GM18873 (cell line): ENCODE measurements at regions not wholly inside any gene's neighbourhood (a gene's known extent, or its start where the extent isn't known, plus 50 kb on each side); places are given as distances from the start of the nearest gene placed in this dataset.

Experiments used
- ATAC-seq: cut with Tn5 transposase; IDR thresholded peaks from one replicate; pipeline ENCODE4 v1.9.1; 2021; ENCODE audit warnings: mild to moderate bottlenecking, moderate library complexity, moderate number of reproducible peaks; ENCODE audit not compliant: unreplicated experiment, low FRiP score

DNA sequence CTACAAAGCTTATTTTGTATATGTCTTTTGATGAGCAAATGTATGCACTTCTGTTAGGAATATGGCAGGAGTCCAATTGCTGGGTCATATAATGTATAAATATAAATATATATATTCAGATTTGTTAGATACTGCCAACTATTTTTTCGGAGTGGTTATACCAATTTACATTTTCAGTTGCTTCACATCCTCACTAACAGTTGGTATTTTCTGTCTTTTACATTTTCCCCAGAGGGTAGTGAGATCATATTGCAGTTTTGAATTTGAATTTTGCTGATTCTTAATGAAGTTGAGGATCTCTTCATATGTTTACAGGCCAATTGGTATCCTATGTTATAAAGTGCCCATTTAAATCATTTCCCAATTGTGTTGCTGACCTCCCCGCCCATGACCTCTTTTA, 139.0 kb upstream of the KCNMB2 start:
- no peak for ATAC-seq

DNA sequence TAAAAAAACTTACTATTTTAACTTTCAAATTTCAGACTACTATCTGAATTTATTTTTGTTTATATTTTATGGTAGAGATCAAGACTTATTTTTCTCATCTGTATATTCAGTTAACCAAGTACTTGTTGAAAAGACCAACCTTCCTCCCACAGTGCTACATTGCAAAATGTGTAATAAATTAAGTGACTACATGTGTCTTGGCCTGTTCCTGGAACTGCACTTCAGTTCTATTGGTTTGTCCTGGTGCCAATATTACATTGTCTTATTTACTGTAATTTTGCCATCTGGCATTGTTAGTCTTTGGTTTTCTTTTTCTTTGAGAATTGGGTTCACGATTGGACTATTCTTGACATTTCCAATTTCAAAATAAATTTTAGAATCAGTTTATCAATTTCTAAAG, 138.4 kb upstream of the KCNMB2 start:
- ATAC-seq, result no peak

DNA sequence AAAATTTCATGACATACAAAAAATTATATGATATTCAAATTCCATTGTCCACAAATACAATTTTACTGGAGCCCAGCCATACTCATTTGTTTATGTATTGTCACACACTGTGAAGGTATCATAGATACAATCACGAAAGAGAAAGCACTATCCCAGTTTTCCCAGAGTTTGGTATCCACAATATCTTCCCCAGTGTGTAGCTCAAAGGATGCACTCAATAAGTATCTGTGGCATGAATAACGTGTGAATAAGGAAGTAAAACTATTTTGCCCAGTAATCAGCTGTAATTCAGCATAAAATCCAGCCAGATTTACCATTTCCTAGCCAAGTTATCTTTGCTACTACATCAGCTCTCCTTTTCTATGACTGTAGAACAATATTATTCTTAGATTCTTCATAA, 131.3 kb upstream of the KCNMB2 start:
- ATAC-seq, result no peak

GRCh38 chr3:178405531-178405930, 130.7 kb upstream of the KCNMB2 start:
- no peak for ATAC-seq

GRCh38 chr3:178406206-178406605, 130.0 kb upstream of the KCNMB2 start:
- no peak for ATAC-seq

DNA sequence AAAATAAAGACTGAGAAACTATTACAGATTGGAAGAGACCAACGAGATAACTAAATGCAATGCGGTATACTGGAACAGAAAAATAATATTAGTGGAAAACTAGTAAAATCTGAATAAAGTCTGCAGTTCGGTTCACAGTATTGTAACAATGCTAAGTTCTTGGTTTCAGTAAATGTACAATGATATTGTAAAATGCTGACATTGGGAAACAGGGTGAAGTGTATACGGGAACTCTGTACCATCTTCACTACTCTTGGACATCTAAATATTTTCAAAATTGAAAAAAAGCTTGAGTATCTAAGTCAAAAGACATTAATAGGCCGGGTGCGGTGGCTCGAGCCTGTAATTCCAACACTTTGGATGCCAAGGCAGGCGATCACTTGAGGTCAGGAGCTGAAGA, 120.9 kb upstream of the KCNMB2 start:
- no peak for ATAC-seq

GRCh38 chr3:178417736-178418135, 118.5 kb upstream of the KCNMB2 start:
- no peak for ATAC-seq

DNA sequence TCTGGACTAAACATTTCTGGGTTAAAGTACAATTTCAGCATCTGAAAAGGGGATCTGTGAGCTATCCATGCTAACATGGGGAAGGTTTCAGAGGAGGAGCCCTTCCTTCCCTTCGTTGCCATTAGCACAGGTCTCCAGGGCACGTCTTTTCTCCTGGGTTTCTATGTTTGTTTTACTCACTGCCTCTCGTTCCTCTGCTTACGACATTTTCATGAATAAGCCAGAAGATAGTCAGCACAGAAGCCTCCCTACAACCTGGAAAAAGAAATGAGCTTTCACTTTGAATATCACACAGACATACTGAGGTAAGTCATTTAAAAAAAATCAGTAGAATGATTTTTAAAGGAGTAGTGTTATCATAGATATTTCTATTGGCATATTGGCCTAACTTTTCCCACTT, 117.2 kb upstream of the KCNMB2 start:
- no peak for ATAC-seq

DNA sequence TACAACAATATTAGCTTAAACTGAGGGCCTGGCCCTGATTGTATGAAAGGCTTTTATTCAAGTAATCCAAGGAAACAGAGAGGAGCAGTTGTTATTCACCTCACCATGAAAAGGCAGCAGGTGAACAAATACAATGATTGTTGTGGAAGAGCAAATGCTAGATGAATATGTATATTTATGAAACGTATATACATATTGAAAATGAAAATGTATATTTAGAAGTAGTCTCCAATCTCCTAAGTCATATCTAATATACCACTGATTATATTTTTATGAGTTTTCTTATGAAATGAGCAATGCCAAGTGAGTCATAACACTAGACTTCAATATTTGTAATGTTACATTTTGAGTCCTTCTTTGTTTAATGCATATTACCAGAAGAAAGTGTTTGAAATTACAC, 116.2 kb upstream of the KCNMB2 start:
- no peak for ATAC-seq

GRCh38 chr3:178421069-178421468, 115.2 kb upstream of the KCNMB2 start:
- no peak for ATAC-seq

DNA sequence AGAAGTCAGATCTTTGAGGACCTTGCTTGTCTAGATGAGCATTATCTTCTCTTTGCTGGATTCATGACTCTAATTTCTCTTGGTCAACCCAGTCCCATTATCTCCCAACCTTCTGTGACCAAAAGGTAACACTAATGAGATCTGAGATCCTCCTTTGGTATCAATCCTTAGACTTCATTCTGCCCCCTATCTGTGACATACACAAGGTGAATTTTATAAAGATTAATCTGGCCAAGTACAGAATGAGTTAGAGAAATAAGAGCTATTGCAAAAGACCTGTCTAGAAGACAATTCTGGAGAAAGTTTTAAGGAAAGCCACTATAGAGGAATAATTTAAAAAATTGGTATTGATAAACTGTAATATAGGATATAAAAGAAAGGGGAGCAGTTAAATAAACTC, 113.8 kb upstream of the KCNMB2 start:
- no peak for ATAC-seq

DNA sequence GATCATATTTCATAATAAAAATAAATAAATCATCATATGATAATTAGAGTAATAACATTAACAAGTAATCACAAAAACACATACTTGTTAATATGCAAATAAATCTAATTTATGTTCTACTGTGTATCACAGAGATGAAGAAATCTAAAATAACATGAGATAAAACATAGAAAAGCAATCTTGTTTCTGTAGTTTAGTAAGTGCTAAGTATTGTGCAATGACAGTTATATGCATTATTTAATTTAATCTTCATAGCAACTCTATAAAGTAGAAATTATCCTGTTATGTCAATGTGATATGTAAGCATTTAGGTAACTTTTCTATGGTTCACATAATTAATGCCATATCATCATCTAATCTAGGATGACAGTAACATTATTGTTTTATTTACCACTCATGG, 108.2 kb upstream of the KCNMB2 start:
- ATAC-seq, result no peak

GRCh38 chr3:178434206-178434805, 101.9 kb upstream of the KCNMB2 start:
- ATAC-seq, result no peak

GRCh38 chr3:178435575-178435974, 100.7 kb upstream of the KCNMB2 start:
- ATAC-seq, result no peak

- ATAC-seq, result no peak
These were observed 99.5 kb upstream of the KCNMB2 start for GRCh38 chr3:178436773-178437172.

- no peak for ATAC-seq
These were observed 99.0 kb upstream of the KCNMB2 start for GRCh38 chr3:178437236-178437635.

DNA sequence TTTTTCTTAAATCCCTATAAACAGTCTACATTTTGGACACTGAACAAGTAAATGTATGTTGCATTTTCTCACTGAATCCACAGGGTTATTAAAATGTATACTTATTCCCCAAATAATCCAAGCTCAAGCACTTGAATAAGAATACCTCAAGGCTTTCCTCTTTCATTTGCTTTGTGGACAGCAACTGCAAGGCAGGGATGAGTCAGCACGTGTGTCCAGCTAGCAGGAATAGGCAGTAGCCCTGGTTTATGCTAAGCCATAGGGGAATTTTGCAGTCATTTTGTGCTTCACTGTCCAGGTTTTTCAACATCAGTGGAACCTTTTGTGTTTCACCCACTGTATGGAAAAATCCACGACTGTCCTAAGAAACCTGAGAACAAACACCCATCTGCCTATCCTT, 96.7 kb upstream of the KCNMB2 start:
- ATAC-seq, result no peak

DNA sequence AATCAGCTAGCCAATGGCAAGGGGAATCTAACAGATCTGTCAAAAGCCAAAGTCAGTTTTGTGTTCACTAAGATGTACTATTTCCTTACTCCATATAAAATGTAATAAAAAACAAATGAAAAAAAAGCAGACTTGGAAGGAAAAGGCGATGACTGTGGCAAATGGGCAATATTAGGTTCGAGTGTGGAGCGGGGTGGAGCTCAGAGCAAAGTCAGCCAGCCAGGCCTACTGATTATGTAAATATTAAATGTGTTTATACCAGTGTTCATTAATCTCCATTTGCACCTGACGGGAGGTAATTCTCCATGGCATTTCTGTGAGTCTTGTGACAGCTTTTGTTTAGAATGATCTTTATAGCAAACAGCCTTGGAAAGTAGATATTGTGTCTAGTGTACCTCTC, 96.2 kb upstream of the KCNMB2 start:
- no peak for ATAC-seq

DNA sequence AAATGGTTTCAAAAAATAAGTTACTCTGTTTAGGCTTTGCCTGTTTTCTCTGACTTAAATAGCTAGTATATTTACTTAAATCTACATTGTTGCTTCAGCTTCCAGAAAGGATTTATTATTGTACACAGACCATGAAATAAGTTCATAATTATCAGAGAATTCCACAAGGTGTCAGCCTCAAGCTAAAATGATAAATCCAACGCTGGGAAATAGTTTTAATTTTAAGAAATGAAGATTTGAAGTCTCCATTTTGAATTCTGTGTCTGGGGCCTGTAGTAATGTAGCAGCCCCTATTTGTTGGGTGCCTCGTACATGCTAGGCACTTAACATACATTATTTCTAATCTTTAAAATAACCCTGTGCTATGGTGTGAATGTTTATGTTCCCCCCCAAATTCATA, 92.6 kb upstream of the KCNMB2 start:
- ATAC-seq, result no peak

DNA sequence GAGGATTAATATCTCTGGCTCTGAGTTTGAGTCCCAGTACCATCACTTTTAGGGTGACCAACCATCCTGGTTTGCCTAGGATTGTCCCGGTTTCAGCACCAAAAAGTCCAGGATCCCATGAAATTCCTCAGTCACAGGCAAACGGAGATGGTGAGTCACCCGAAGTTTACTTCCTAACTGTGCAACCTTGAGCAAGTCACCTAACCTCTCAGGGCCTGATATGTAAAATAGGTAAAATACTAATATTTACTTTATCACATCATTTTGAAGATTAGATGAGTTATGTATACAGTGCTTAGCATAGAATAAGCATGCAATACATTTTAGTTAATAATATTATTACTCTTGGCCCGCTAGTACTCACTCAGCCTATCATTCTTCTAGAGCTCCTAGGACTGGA, 91.1 kb upstream of the KCNMB2 start:
- no peak for ATAC-seq

DNA sequence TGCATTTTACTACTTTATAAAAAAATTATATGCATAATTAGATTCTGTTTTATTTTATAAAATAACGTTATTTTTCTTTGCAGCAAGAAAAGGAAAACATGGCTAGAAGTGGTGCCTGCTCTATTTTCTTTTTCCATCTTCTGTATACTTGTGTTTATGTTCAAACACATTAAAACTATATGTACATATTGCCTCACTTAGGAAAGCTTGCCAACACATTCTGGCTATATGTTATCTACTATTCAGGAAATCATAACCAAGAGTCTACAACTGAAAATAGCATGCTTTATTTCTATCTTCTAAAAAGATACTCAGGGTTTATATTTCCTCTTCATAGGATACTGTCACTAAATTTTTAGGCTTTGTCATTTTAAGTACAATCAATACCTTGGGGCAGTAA, 90.2 kb upstream of the KCNMB2 start:
- no peak for ATAC-seq

DNA sequence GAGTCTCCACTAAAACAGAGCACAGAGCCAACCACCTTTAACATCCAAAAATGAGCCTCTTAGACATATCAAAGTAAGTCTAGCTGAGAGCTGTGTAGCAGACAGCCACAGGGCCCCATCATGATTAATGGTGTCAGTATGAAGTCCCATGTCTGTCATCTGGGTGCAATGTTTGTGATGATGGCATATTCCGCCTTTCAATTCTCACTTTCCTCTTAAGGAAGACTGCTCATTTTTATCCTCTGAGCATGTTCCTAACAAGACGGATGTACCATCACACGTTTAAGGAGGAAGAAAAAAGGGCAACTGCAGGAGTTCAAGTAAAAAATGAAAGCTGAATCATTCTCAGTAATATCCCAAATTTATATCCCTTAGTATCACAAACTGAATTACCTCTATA, 85.8 kb upstream of the KCNMB2 start:
- ATAC-seq, result no peak

- ATAC-seq, result no peak
These were observed 84.4 kb upstream of the KCNMB2 start for GRCh38 chr3:178451799-178452198.
